HepG2 (cell line): ENCODE measurements at regions not wholly inside any gene's neighbourhood (a gene's known extent, or its start where the extent isn't known, plus 50 kb on each side); places are given as distances from the start of the nearest gene placed in this dataset.

Source experiments
- ATAC-seq: fragments of 200-7000 bp; cut with Tn5 transposase; 3 replicates; pipeline ENCODE4 v1.9.1; 2020; ENCODE audit warnings: mild to moderate bottlenecking, moderate library complexity
- BruUV-seq: library from RNA; stranded (reverse); fragments of 400-500 nt; replicated peaks from 2 replicates; lab custom pipeline; 2021; lab: Mats Ljungman, UMichigan
- CTCF ChIA-PET: fragments of 300-600 bp; formaldehyde crosslinking; extraction: SDS; loops from one replicate; lab custom pipeline; 2021; ENCODE audit warnings: low total read pairs, inconsistent platforms, low intra/inter-chr PET ratio; lab: Yijun Ruan, JAX
- POLR2A ChIA-PET: fragments of 350-600 bp; sonication (Branson Sonifier 250); formaldehyde crosslinking; loops from one replicate; lab custom pipeline; 2020; ENCODE audit warnings: antibody characterized with exemption, inconsistent platforms; lab: Yijun Ruan, JAX
- DNase-seq: peaks from one replicate; pipeline ENCODE4 v3.0.0-alpha.2; 2015; ENCODE audit warnings: low spot score
- FAIRE-seq: peaks from 3 replicates; lab custom pipeline; 2011; peaks lifted over from hg19 to GRCh38; lab: Jason Lieb, UNC
- H2AFZ ChIP-seq: one replicate; pipeline ENCODE4 v1.6.1; 2011; ENCODE audit warnings: low read length, inconsistent platforms
- H3K27ac ChIP-seq: fragments of 300-600 bp; 3 replicates; pipeline ENCODE4 v1.8.0; 2011; ENCODE audit warnings: mixed run types, mild to moderate bottlenecking, mixed read lengths, low read length, inconsistent platforms; ENCODE audit not compliant: insufficient read depth; ENCODE audit errors: extremely low read length
- H3K27me3 ChIP-seq, 2 experiments: fragments of 200-600 bp in 1 of 2; 2 replicates in 1 of 2; 3 replicates in 1 of 2; pipeline versions ENCODE4 v1.6.0 to v1.8.0; 2011; ENCODE audit warnings: low read length in 2 of 2, mild to moderate bottlenecking in 2 of 2, moderate library complexity in 2 of 2, inconsistent platforms in 1 of 2; ENCODE audit not compliant: insufficient read depth in 2 of 2, control insufficient read depth in 1 of 2
- H3K36me3 ChIP-seq, 2 experiments: fragments of 200-600 bp in 1 of 2; replicated peaks in 1 of 2; 2 replicates in 1 of 2; 3 replicates in 1 of 2; pipeline versions ENCODE4 v1.5.1 to v1.8.0; 2011; ENCODE audit warnings: low read length in 2 of 2, inconsistent platforms in 1 of 2; ENCODE audit not compliant: insufficient read depth in 2 of 2, control insufficient read depth in 1 of 2
- H3K4me1 ChIP-seq: 2 replicates; pipeline ENCODE4 v1.5.1; 2012; ENCODE audit warnings: low read length, inconsistent platforms; ENCODE audit not compliant: insufficient read depth
- H3K4me2 ChIP-seq: 2 replicates; pipeline ENCODE4 v1.6.0; 2011; ENCODE audit warnings: low read depth, low read length, inconsistent platforms
- H3K4me3 ChIP-seq, 3 experiments: fragments of 200-600 bp in 1 of 3; sonication (generic), shearing (Covaris generic) in 1 of 3; replicated peaks in 1 of 3; 2 replicates each; pipeline ENCODE4 v1.5.1; 2011 to 2016; ENCODE audit warnings: low read length in 3 of 3, inconsistent platforms in 2 of 3, low read depth in 2 of 3, mild to moderate bottlenecking in 2 of 3, control low read depth in 1 of 3, mixed read lengths in 1 of 3; ENCODE audit not compliant: insufficient read depth in 1 of 3
- H3K79me2 ChIP-seq: one replicate; pipeline ENCODE4 v1.6.1; 2011; ENCODE audit warnings: low read length, inconsistent platforms; ENCODE audit not compliant: insufficient read depth
- H3K9ac ChIP-seq: 2 replicates; pipeline ENCODE4 v1.6.0; 2011; ENCODE audit warnings: mild to moderate bottlenecking, low read depth, low read length, inconsistent platforms; ENCODE audit not compliant: insufficient read depth
- H3K9me3 ChIP-seq: 2 replicates; pipeline ENCODE4 v1.5.1; 2012; ENCODE audit warnings: mild to moderate bottlenecking, low read length
- H4K20me1 ChIP-seq: 2 replicates; pipeline ENCODE4 v1.6.0; 2011; ENCODE audit warnings: inconsistent platforms, mild to moderate bottlenecking, low read length, moderate library complexity; ENCODE audit not compliant: insufficient read depth
- ATF7 ChIP-seq, 2 experiments: fragments of 450-650 bp in 1 of 2; sonication (generic) in 1 of 2; formaldehyde crosslinking in 1 of 2; IDR thresholded peaks; 2 replicates each; pipeline versions ENCODE4 v1.4.0 to v1.6.1; 2016 to 2020; ENCODE audit warnings: antibody characterized with exemption in 1 of 2, mild to moderate bottlenecking in 1 of 2, missing genetic modification reagents in 1 of 2
- KAT2B ChIP-seq: fragments of 150-350 bp; IDR thresholded peaks from 2 replicates; pipeline ENCODE4 v1.6.1; 2014; ENCODE audit warnings: low read depth, low read length, borderline replicate concordance
- NCOR1 ChIP-seq: fragments of 200-600 bp; sonication (generic); IDR thresholded peaks from 2 replicates; pipeline ENCODE4 v1.7.0; 2017; ENCODE audit warnings: antibody characterized with exemption, low read length, borderline replicate concordance
- PHF5A ChIP-seq: IDR thresholded peaks from one replicate; pipeline ENCODE4 v1.6.1; 2018; ENCODE audit warnings: low read depth, missing genetic modification reagents; ENCODE audit not compliant: unreplicated experiment
- TRIM22 ChIP-seq: fragments of 450-650 bp; IDR thresholded peaks from 2 replicates; pipeline ENCODE4 v1.6.1; 2017
- ZNF275 ChIP-seq: sonication (generic); formaldehyde crosslinking; IDR thresholded peaks from 2 replicates; pipeline ENCODE4 v1.8.0; 2022; ENCODE audit warnings: missing genetic modification reagents, mild to moderate bottlenecking, inconsistent platforms, borderline replicate concordance
- ZSCAN20 ChIP-seq: sonication (generic); formaldehyde crosslinking; IDR thresholded peaks from 2 replicates; pipeline ENCODE4 v1.4.0; 2020; ENCODE audit warnings: missing genetic modification reagents, mild to moderate bottlenecking, borderline replicate concordance
- whole genome bisulfite sequencing: methylation state at CpG from one replicate; pipeline ENCODE4 v1.1.6; 2017; ENCODE audit warnings: low lambda C conversion rate; 5-methylcytosine and 5-hydroxymethylcytosine counted together
- in situ Hi-C: cut with HindIII; loops from 2 replicates; pipeline ENCODE4 v1.10.0; 2017; ENCODE audit warnings: low pct_unique_long_range_greater_than_20kb; ENCODE audit not compliant: extremely low pct_ligation_motif_present
- intact Hi-C: fragments of 100-400 bp; cut with micrococcal nuclease; formaldehyde crosslinking; loops from one replicate; pipeline ENCODE4 v1.10.0; 2022; ENCODE audit not compliant: unreplicated experiment
- TF ChIP-seq, protein P1 (sequence below): sonication (generic); formaldehyde crosslinking; conservative IDR thresholded peaks from 2 replicates; pipeline ENCODE4 v1.8.0; 2022; ENCODE audit warnings: mild to moderate bottlenecking, moderate library complexity, missing genetic modification reagents
- TF ChIP-seq, protein P2 (sequence below), 2 experiments: fragments of 450-650 bp in 1 of 2; sonication (generic) in 1 of 2; formaldehyde crosslinking; IDR thresholded peaks; 2 replicates each; pipeline versions ENCODE4 v1.5.0 to v1.8.0; 2020 to 2022; ENCODE audit warnings: mild to moderate bottlenecking in 1 of 2, missing genetic modification reagents in 1 of 2
- TF ChIP-seq, protein P3 (sequence below): sonication (generic); formaldehyde crosslinking; IDR thresholded peaks from 2 replicates; pipeline ENCODE4 v1.4.0; 2020; ENCODE audit warnings: mild to moderate bottlenecking, missing genetic modification reagents

DNA sequence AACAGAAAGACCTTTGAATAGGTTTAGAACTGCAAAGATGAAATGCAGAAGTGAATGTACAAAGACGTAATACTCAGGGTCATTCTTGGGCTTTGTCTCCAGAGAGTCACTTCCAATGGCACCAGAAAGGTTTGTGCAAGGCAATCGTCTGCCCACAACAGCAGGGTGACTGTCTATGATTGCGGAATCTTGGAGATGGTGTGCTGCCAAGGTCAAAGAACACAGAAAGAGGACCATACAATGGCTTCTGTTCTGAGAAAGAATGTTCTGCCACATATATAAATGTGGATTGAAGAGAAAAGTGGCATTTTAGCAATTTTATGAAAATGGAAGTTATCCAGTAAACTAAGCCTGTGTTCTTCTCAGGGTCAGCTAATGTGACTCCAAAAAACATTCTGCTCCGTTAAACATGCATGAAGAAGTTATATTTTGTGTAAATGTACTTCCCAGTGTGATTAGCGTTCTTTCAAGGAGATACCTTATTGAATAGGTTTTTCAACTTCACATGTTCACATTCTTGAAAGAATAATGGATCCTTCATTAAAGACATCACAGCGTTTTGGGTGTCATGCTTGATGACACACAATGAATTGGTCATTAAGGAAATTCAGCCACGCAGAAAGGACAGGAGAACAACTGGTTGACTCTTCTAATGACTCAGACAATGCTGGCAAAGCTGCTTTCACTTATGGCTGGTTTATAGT, 73.4 kb upstream of the CDH6 start:
- H4K20me1 ChIP-seq = no peaks in the 10 kb centered on the region
- no peak overlapping the region for H3K4me3 ChIP-seq
- no peaks in the 10 kb centered on the region for H3K4me1 ChIP-seq
- no peaks in the 10 kb centered on the region for H3K9me3 ChIP-seq
- 11% methylated on average over 7 of the region's 7 CpGs for WGBS
- no peaks in the 10 kb centered on the region for H3K36me3 ChIP-seq
- no peak for DNase-seq
- H3K27ac ChIP-seq = no peak overlapping the region
- intact Hi-C loops = no loop called here
- no peak overlapping the region for H2AFZ ChIP-seq
- no peaks in the 10 kb centered on the region for H3K27me3 ChIP-seq
- no TSS peak for BruUV-seq
- ChIA-PET POLR2A (no interaction called here), CTCF (no interaction called here)
- no peak for ATAC-seq
- in situ Hi-C loops = no loop called here
- H3K9ac ChIP-seq = no peak overlapping the region
- TF ChIP-seq KAT2B (no peak), TRIM22 (no peak), ZSCAN20 (no peak), PHF5A (CRISPR knock-in tag) (no peak), ATF7 (IDR thresholded peaks at IDR 0.05) (no peak), ATF7 (CRISPR knock-in tag; IDR thresholded peaks at IDR 0.05) (no peak), ZNF275 (CRISPR knock-in tag) (no peak), NCOR1 (no peak)
- TF ChIP-seq, protein P1, sequence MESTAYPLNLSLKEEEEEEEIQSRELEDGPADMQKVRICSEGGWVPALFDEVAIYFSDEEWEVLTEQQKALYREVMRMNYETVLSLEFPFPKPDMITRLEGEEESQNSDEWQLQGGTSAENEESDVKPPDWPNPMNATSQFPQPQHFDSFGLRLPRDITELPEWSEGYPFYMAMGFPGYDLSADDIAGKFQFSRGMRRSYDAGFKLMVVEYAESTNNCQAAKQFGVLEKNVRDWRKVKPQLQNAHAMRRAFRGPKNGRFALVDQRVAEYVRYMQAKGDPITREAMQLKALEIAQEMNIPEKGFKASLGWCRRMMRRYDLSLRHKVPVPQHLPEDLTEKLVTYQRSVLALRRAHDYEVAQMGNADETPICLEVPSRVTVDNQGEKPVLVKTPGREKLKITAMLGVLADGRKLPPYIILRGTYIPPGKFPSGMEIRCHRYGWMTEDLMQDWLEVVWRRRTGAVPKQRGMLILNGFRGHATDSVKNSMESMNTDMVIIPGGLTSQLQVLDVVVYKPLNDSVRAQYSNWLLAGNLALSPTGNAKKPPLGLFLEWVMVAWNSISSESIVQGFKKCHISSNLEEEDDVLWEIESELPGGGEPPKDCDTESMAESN (CRISPR knock-in tag) = no peak
- TF ChIP-seq, protein P2, sequence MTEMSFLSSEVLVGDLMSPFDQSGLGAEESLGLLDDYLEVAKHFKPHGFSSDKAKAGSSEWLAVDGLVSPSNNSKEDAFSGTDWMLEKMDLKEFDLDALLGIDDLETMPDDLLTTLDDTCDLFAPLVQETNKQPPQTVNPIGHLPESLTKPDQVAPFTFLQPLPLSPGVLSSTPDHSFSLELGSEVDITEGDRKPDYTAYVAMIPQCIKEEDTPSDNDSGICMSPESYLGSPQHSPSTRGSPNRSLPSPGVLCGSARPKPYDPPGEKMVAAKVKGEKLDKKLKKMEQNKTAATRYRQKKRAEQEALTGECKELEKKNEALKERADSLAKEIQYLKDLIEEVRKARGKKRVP (CRISPR knock-in tag; IDR thresholded peaks at IDR 0.05) = no peak
- TF ChIP-seq, protein P3, sequence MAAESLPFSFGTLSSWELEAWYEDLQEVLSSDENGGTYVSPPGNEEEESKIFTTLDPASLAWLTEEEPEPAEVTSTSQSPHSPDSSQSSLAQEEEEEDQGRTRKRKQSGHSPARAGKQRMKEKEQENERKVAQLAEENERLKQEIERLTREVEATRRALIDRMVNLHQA (CRISPR knock-in tag) = no peak
- no peaks in the 10 kb centered on the region for H3K79me2 ChIP-seq
- FAIRE-seq = no peak
- H3K4me2 ChIP-seq = no peak overlapping the region
